ENCODE measurements at regions not wholly inside any gene's neighbourhood (a gene's known extent, or its start where the extent isn't known, plus 50 kb on each side); places are given as distances from the start of the nearest gene placed in this dataset.

DNA sequence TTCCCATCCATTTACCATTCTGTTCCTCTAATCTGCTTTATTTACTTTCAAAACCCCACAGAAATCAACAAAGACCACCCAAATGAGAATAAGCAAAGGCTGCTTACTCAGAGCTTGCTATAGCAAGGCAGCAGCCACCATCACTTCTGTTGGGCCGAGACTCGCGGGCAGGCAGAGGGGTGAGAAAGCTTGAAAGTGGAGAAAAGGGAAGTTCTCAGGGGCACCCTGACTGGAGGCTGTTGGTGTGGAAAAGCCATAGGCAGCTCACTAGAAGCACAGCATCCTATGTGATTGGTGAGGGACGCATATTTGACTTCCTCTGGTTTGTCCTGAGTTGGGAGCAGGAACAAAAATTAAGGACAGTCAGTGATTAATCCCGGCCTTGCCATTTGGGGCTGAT lies 269.7 kb upstream of the THSD7B start:
- Histone ChIP-seq H3K36me3 (ENCODE audit: control insufficient read depth, insufficient read depth, low read length) (no peaks in the 10 kb centered on the region), H3K27me3 (ENCODE audit: control insufficient read depth, insufficient read depth, low read length) (no peaks in the 10 kb centered on the region), H3K27ac (ENCODE audit: low read length) (no peak overlapping the region), H3K4me3 (ENCODE audit: low read length) (no peak overlapping the region), H3K9me3 (ENCODE audit: control insufficient read depth, insufficient read depth, low read length) (no peaks in the 10 kb centered on the region), H3K4me1 (ENCODE audit: control insufficient read depth, insufficient read depth, low read length) (no peaks in the 10 kb centered on the region)
- TF ChIP-seq, protein P1, sequence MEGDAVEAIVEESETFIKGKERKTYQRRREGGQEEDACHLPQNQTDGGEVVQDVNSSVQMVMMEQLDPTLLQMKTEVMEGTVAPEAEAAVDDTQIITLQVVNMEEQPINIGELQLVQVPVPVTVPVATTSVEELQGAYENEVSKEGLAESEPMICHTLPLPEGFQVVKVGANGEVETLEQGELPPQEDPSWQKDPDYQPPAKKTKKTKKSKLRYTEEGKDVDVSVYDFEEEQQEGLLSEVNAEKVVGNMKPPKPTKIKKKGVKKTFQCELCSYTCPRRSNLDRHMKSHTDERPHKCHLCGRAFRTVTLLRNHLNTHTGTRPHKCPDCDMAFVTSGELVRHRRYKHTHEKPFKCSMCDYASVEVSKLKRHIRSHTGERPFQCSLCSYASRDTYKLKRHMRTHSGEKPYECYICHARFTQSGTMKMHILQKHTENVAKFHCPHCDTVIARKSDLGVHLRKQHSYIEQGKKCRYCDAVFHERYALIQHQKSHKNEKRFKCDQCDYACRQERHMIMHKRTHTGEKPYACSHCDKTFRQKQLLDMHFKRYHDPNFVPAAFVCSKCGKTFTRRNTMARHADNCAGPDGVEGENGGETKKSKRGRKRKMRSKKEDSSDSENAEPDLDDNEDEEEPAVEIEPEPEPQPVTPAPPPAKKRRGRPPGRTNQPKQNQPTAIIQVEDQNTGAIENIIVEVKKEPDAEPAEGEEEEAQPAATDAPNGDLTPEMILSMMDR (IDR thresholded peaks at IDR 0.05): no peak
- Mint-ChIP-seq H3K4me1 (no peaks in the 10 kb centered on the region), H3K9me3 (peaks cover 0 to 2% of the 10 kb centered on the region in 2 donors), H3K36me3 (no peaks in the 10 kb centered on the region), H3K27me3 (ENCODE audit: low read depth in 2 of 2) (peaks cover 0 to 9% of the 10 kb centered on the region in 2 donors), H3K4me3 (no peak overlapping the region), H3K27ac (no peak overlapping the region)
- ATAC-seq (no peak), DNase-seq (no peak)
- intact Hi-C loops (cut with micrococcal nuclease): no loop called here
- WGBS (ENCODE audit: insufficient coverage): 76% methylated on average over 5 of the region's 5 CpGs

- intact Hi-C loops (cut with micrococcal nuclease): no loop called here
Observed at GRCh38 chr2:136492901-136493300, 272.4 kb upstream of the THSD7B start.

DNA sequence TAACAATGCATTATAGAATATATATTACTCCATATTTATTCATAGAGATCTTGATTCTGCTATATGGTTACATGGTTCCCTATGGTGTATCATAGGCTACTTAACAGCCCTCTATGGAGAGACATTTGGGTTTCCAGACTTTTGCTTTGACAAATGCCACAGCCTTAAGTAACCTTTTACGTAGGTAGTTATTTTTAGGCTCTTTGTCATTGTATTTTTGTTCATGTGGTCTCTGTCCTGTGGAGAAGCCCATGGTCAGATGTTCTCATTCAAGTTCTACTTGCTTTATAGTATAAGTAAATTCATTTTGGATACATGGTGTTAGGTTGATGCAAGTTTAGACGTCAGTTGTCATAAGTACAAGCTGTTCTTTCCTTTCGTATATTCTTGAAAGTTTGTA lies 275.2 kb upstream of the THSD7B start:
- WGBS (ENCODE audit: insufficient coverage): 79% methylated on average over 3 of the region's 3 CpGs
- ATAC-seq: no peak
- no peaks in the 10 kb centered on the region for H3K27me3 ChIP-seq (ENCODE audit: control insufficient read depth, insufficient read depth, low read length)
- no peak for DNase-seq
- Mint-ChIP-seq H3K27me3 (ENCODE audit: low read depth in 2 of 2) (peaks cover 0 to 7% of the 10 kb centered on the region in 2 donors), H3K9me3 (peaks cover 0 to 2% of the 10 kb centered on the region in 2 donors), H3K4me1 (no peaks in the 10 kb centered on the region), H3K27ac (no peak overlapping the region), H3K36me3 (no peaks in the 10 kb centered on the region), H3K4me3 (no peak overlapping the region)
- H3K4me3 ChIP-seq (ENCODE audit: low read length): no peak overlapping the region
- no peaks in the 10 kb centered on the region for H3K4me1 ChIP-seq (ENCODE audit: control insufficient read depth, insufficient read depth, low read length)
- H3K27ac ChIP-seq (ENCODE audit: low read length): no peak overlapping the region
- H3K9me3 ChIP-seq (ENCODE audit: control insufficient read depth, insufficient read depth, low read length): no peaks in the 10 kb centered on the region
- H3K36me3 ChIP-seq (ENCODE audit: control insufficient read depth, insufficient read depth, low read length): no peaks in the 10 kb centered on the region
- intact Hi-C loops (cut with micrococcal nuclease): no loop called here
- TF ChIP-seq, protein P1 (IDR thresholded peaks at IDR 0.05): no peak

More at GRCh38 chr2:136492901-136493300, 272.4 kb upstream of the THSD7B start:
- Mint-ChIP-seq H3K4me1 (no peaks in the 10 kb centered on the region), H3K27ac (no peak overlapping the region), H3K36me3 (no peaks in the 10 kb centered on the region), H3K27me3 (ENCODE audit: low read depth in 2 of 2) (peaks cover 0 to 9% of the 10 kb centered on the region in 2 donors), H3K9me3 (peaks cover 0 to 2% of the 10 kb centered on the region in 2 donors), H3K4me3 (no peak overlapping the region)
- Histone ChIP-seq H3K27ac (ENCODE audit: low read length) (no peak overlapping the region), H3K4me1 (ENCODE audit: control insufficient read depth, insufficient read depth, low read length) (no peaks in the 10 kb centered on the region), H3K27me3 (ENCODE audit: control insufficient read depth, insufficient read depth, low read length) (no peaks in the 10 kb centered on the region), H3K9me3 (ENCODE audit: control insufficient read depth, insufficient read depth, low read length) (no peaks in the 10 kb centered on the region), H3K36me3 (ENCODE audit: control insufficient read depth, insufficient read depth, low read length) (no peaks in the 10 kb centered on the region), H3K4me3 (ENCODE audit: low read length) (no peak overlapping the region)
- no peak for ATAC-seq
- DNase-seq: no peak
- TF ChIP-seq, protein P1 (IDR thresholded peaks at IDR 0.05): no peak
- WGBS (ENCODE audit: insufficient coverage): 64% methylated on average over 8 of the region's 8 CpGs

- intact Hi-C loops (cut with micrococcal nuclease): no loop called here
- Mint-ChIP-seq H3K4me3 (no peak overlapping the region), H3K9me3 (peaks cover 0 to 2% of the 10 kb centered on the region in 2 donors), H3K36me3 (no peaks in the 10 kb centered on the region), H3K4me1 (no peaks in the 10 kb centered on the region), H3K27ac (no peak overlapping the region), H3K27me3 (ENCODE audit: low read depth in 2 of 2) (peaks cover 0 to 7% of the 10 kb centered on the region in 2 donors)
- Histone ChIP-seq H3K4me1 (ENCODE audit: control insufficient read depth, insufficient read depth, low read length) (no peaks in the 10 kb centered on the region), H3K36me3 (ENCODE audit: control insufficient read depth, insufficient read depth, low read length) (no peaks in the 10 kb centered on the region), H3K9me3 (ENCODE audit: control insufficient read depth, insufficient read depth, low read length) (no peaks in the 10 kb centered on the region), H3K27ac (ENCODE audit: low read length) (no peak overlapping the region), H3K4me3 (ENCODE audit: low read length) (no peak overlapping the region), H3K27me3 (ENCODE audit: control insufficient read depth, insufficient read depth, low read length) (no peaks in the 10 kb centered on the region)
- 100% methylated on average over 1 of the region's 2 CpGs for WGBS (ENCODE audit: insufficient coverage)
- TF ChIP-seq, protein P1 (IDR thresholded peaks at IDR 0.05): no peak
- ATAC-seq (no peak), DNase-seq (no peak)
Observed at GRCh38 chr2:136487421-136487820, 277.9 kb upstream of the THSD7B start.
